NCI-H2196 (cell line): ENCODE measurements at regions not wholly inside any gene's neighbourhood (a gene's known extent, or its start where the extent isn't known, plus 50 kb on each side); places are given as distances from the start of the nearest gene placed in this dataset.
"Not testable (repeated sequence)": the region's sequence is repeated elsewhere in the genome, so short reads cannot be mapped to it uniquely, and the experiment has no call there.

Experiments
- DNase-seq: peaks from one replicate; lab custom pipeline; 2025; ENCODE audit not compliant: unreplicated experiment; lab: John Stamatoyannopoulos, UW

- no peak for DNase-seq
Observed at GRCh38 chr2:180840641-180841040, 139.8 kb upstream of the UBE2E3 start.

GRCh38 chr2:180829836-180830235, 150.6 kb upstream of the UBE2E3 start:
- no peak for DNase-seq

GRCh38 chr2:180829261-180829660, 151.1 kb upstream of the UBE2E3 start:
- no peak for DNase-seq

GRCh38 chr2:180828756-180829155, 151.6 kb upstream of the UBE2E3 start:
- DNase-seq: no peak

- no peak for DNase-seq
Observed at GRCh38 chr2:180823546-180824141, 156.8 kb upstream of the UBE2E3 start.

- no peak for DNase-seq
Observed at GRCh38 chr2:180819106-180819505, 161.3 kb upstream of the UBE2E3 start.

- not testable (repeated sequence) for DNase-seq
Observed at GRCh38 chr2:180818700-180819099, 161.7 kb upstream of the UBE2E3 start.

- no peak for DNase-seq
Observed at GRCh38 chr2:180799141-180799540, 181.3 kb upstream of the UBE2E3 start.

GRCh38 chr2:180790891-180791290, 189.5 kb upstream of the UBE2E3 start:
- DNase-seq: no peak

- no peak for DNase-seq
Observed at GRCh38 chr2:180787330-180787729, 193.1 kb upstream of the UBE2E3 start.

- no peak for DNase-seq
Observed at GRCh38 chr2:180781276-180781675, 199.1 kb upstream of the UBE2E3 start.

- DNase-seq: no peak
Observed at GRCh38 chr2:180778291-180778690, 202.1 kb upstream of the UBE2E3 start.

GRCh38 chr2:180776921-180777320, 203.5 kb upstream of the UBE2E3 start:
- no peak for DNase-seq

GRCh38 chr2:180775711-180776110, 204.7 kb upstream of the UBE2E3 start:
- no peak for DNase-seq

GRCh38 chr2:180765316-180765715, 215.1 kb upstream of the UBE2E3 start:
- DNase-seq: not testable (repeated sequence)

GRCh38 chr2:180763263-180763989, 217.0 kb upstream of the UBE2E3 start:
- no peak for DNase-seq

- no peak for DNase-seq
Observed at GRCh38 chr2:180761224-180761623, 219.2 kb upstream of the UBE2E3 start.

GRCh38 chr2:180759631-180760030, 220.8 kb upstream of the UBE2E3 start:
- no peak for DNase-seq

- no peak for DNase-seq
Observed at GRCh38 chr2:180753809-180754761, 226.3 kb upstream of the UBE2E3 start.

GRCh38 chr2:180751306-180751920, 229.0 kb upstream of the UBE2E3 start:
- no peak for DNase-seq

GRCh38 chr2:180747728-180748127, 232.7 kb upstream of the UBE2E3 start:
- DNase-seq: no peak
